ENCODE measurements at regions not wholly inside any gene's neighbourhood (a gene's known extent, or its start where the extent isn't known, plus 50 kb on each side); places are given as distances from the start of the nearest gene placed in this dataset.

DNA sequence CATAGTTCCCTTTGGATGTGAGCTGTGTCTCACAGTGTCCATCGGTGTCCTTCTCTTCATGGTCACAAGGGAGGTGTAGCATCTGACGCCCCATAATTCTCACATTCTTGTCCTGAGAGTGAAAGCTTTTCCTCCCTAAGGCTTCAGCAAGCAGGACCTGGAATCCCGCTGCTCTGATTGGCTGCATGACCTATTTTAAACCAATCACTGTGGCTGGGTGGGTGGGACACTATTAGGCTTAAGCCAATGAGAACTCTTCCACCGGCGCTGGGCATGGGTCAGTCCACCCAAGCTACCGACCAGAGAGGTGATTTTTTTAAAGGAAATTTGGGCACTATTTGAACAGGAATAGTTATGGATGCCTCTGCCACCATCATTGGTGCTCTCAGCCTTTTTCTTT is 385.9 kb downstream of the MFSD1 start:
- Histone ChIP-seq H2AFZ (no peak overlapping the region), H3K27ac (no peak overlapping the region), H3K4me1 (ENCODE audit: insufficient read depth) (no peaks in the 10 kb centered on the region), H3K36me3 (replicated peaks; ENCODE audit: insufficient read depth, low read depth) (no peaks in the 10 kb centered on the region), H3K9me2 (replicated peaks; ENCODE audit: insufficient read depth) (no peaks in the 10 kb centered on the region), H3K79me2 (no peaks in the 10 kb centered on the region), H3K9me3 (ENCODE audit: low read depth) (no peaks in the 10 kb centered on the region), H4K20me1 (ENCODE audit: insufficient read depth, poor library complexity, severe bottlenecking) (no peaks in the 10 kb centered on the region), H3K4me2 (no peak overlapping the region), H3K4me3 (no peak overlapping the region), H3K27me3 (no peaks in the 10 kb centered on the region)
- TF ChIP-seq, protein P1, sequence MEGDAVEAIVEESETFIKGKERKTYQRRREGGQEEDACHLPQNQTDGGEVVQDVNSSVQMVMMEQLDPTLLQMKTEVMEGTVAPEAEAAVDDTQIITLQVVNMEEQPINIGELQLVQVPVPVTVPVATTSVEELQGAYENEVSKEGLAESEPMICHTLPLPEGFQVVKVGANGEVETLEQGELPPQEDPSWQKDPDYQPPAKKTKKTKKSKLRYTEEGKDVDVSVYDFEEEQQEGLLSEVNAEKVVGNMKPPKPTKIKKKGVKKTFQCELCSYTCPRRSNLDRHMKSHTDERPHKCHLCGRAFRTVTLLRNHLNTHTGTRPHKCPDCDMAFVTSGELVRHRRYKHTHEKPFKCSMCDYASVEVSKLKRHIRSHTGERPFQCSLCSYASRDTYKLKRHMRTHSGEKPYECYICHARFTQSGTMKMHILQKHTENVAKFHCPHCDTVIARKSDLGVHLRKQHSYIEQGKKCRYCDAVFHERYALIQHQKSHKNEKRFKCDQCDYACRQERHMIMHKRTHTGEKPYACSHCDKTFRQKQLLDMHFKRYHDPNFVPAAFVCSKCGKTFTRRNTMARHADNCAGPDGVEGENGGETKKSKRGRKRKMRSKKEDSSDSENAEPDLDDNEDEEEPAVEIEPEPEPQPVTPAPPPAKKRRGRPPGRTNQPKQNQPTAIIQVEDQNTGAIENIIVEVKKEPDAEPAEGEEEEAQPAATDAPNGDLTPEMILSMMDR (IDR thresholded peaks at IDR 0.05; ENCODE audit: poor library complexity) = no peak
- no peak for TF ChIP-seq EZH2 (IDR thresholded peaks at IDR 0.05; ENCODE audit: borderline replicate concordance)
- no peak for TF ChIP-seq EZH2phosphoT487 (IDR thresholded peaks at IDR 0.05; ENCODE audit: low read depth, severe bottlenecking, unreplicated experiment)
- WGBS (ENCODE audit: low lambda C conversion rate, missing lambda C conversion rate) = 93% methylated on average over 6 of the region's 6 CpGs
- DNase-seq (ENCODE audit: low spot score) = no peak

DNA sequence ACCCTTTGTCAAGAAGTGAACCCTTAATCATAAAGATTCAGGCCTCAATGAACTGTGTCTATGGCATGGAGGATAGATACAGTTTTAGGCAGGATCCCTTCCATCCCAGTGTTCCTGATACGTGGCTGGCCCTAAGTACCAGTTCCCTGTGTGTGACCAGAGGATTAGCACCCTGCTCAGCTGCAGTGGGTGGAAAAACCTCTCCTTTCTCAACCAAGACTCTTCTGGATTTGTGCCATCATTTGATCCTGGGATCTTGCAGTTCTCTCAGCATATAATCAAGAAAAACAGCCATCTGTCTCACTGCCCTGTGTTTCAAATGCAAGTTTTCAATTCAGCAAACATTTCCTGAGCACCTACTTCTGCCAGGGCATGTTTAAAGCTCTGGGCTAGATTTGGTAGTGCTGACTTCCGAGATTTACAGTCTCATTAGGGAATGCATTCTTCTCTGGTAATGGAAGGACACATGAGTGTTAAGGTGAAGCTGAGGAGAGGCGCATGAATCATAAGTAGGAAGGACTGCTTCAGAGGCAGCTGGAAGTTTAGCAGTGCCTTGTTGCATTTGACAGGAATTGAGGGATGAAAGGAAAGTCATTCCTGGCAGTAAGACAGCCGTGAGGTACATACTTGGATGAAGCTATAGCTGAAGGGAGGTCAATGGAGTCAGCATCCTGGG is 388.3 kb downstream of the MFSD1 start:
- Histone ChIP-seq H3K4me2 (no peak overlapping the region), H2AFZ (no peak overlapping the region), H3K79me2 (no peaks in the 10 kb centered on the region), H4K20me1 (ENCODE audit: insufficient read depth, poor library complexity, severe bottlenecking) (no peaks in the 10 kb centered on the region), H3K36me3 (replicated peaks; ENCODE audit: insufficient read depth, low read depth) (no peaks in the 10 kb centered on the region), H3K4me3 (no peak overlapping the region), H3K9me3 (ENCODE audit: low read depth) (no peaks in the 10 kb centered on the region), H3K27ac (no peak overlapping the region), H3K27me3 (no peaks in the 10 kb centered on the region), H3K9me2 (replicated peaks; ENCODE audit: insufficient read depth) (no peaks in the 10 kb centered on the region), H3K4me1 (ENCODE audit: insufficient read depth) (no peaks in the 10 kb centered on the region)
- no peak for TF ChIP-seq EZH2phosphoT487 (IDR thresholded peaks at IDR 0.05; ENCODE audit: low read depth, severe bottlenecking, unreplicated experiment)
- TF ChIP-seq, protein P1 (IDR thresholded peaks at IDR 0.05; ENCODE audit: poor library complexity) = no peak
- TF ChIP-seq EZH2 (IDR thresholded peaks at IDR 0.05; ENCODE audit: borderline replicate concordance) = no peak
- DNase-seq (ENCODE audit: low spot score) = no peak
- WGBS (ENCODE audit: low lambda C conversion rate, missing lambda C conversion rate) = 71% methylated on average over 4 of the region's 4 CpGs

GRCh38 chr3:159191447-159191846 is 389.6 kb downstream of the MFSD1 start:
- H3K9me2 ChIP-seq (replicated peaks; ENCODE audit: insufficient read depth) = no peaks in the 10 kb centered on the region
- no peak overlapping the region for H3K4me3 ChIP-seq
- no peaks in the 10 kb centered on the region for H3K27me3 ChIP-seq
- H3K79me2 ChIP-seq = no peaks in the 10 kb centered on the region
- WGBS (ENCODE audit: low lambda C conversion rate, missing lambda C conversion rate) = 30% methylated on average over 4 of the region's 4 CpGs
- H3K9me3 ChIP-seq (ENCODE audit: low read depth) = no peaks in the 10 kb centered on the region
- H2AFZ ChIP-seq = no peak overlapping the region
- TF ChIP-seq, protein P1 (IDR thresholded peaks at IDR 0.05; ENCODE audit: poor library complexity) = no peak
- TF ChIP-seq EZH2 (IDR thresholded peaks at IDR 0.05; ENCODE audit: borderline replicate concordance) (no peak), EZH2phosphoT487 (IDR thresholded peaks at IDR 0.05; ENCODE audit: low read depth, severe bottlenecking, unreplicated experiment) (no peak)
- no peak overlapping the region for H3K4me2 ChIP-seq
- DNase-seq (ENCODE audit: low spot score) = no peak
- H3K4me1 ChIP-seq (ENCODE audit: insufficient read depth) = no peaks in the 10 kb centered on the region
- H3K27ac ChIP-seq = no peak overlapping the region
- no peaks in the 10 kb centered on the region for H4K20me1 ChIP-seq (ENCODE audit: insufficient read depth, poor library complexity, severe bottlenecking)
- no peaks in the 10 kb centered on the region for H3K36me3 ChIP-seq (replicated peaks; ENCODE audit: insufficient read depth, low read depth)

All from hepatocyte (in vitro differentiated cells).